ENCODE measurements at regions not wholly inside any gene's neighbourhood (a gene's known extent, or its start where the extent isn't known, plus 50 kb on each side); places are given as distances from the start of the nearest gene placed in this dataset.

GRCh38 chr14:98949481-98950135 is 322.4 kb downstream of the BCL11B start:
- TF ChIP-seq, protein P1, sequence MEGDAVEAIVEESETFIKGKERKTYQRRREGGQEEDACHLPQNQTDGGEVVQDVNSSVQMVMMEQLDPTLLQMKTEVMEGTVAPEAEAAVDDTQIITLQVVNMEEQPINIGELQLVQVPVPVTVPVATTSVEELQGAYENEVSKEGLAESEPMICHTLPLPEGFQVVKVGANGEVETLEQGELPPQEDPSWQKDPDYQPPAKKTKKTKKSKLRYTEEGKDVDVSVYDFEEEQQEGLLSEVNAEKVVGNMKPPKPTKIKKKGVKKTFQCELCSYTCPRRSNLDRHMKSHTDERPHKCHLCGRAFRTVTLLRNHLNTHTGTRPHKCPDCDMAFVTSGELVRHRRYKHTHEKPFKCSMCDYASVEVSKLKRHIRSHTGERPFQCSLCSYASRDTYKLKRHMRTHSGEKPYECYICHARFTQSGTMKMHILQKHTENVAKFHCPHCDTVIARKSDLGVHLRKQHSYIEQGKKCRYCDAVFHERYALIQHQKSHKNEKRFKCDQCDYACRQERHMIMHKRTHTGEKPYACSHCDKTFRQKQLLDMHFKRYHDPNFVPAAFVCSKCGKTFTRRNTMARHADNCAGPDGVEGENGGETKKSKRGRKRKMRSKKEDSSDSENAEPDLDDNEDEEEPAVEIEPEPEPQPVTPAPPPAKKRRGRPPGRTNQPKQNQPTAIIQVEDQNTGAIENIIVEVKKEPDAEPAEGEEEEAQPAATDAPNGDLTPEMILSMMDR (IDR thresholded peaks at IDR 0.05) = no peak
- TF ChIP-seq ZFX (IDR thresholded peaks at IDR 0.05; ENCODE audit: borderline replicate concordance) = no peak
- no peak overlapping the region for H3K27ac ChIP-seq

- no peak overlapping the region for H3K27ac ChIP-seq
- TF ChIP-seq, protein P1 (IDR thresholded peaks at IDR 0.05) = no peak
- no peak for TF ChIP-seq ZFX (IDR thresholded peaks at IDR 0.05; ENCODE audit: borderline replicate concordance)
Observed at GRCh38 chr14:98950353-98950895, 321.6 kb downstream of the BCL11B start.

GRCh38 chr14:98951031-98951430 is 321.0 kb downstream of the BCL11B start:
- no peak overlapping the region for H3K27ac ChIP-seq
- TF ChIP-seq, protein P1 (IDR thresholded peaks at IDR 0.05) = no peak
- no peak for TF ChIP-seq ZFX (IDR thresholded peaks at IDR 0.05; ENCODE audit: borderline replicate concordance)

DNA sequence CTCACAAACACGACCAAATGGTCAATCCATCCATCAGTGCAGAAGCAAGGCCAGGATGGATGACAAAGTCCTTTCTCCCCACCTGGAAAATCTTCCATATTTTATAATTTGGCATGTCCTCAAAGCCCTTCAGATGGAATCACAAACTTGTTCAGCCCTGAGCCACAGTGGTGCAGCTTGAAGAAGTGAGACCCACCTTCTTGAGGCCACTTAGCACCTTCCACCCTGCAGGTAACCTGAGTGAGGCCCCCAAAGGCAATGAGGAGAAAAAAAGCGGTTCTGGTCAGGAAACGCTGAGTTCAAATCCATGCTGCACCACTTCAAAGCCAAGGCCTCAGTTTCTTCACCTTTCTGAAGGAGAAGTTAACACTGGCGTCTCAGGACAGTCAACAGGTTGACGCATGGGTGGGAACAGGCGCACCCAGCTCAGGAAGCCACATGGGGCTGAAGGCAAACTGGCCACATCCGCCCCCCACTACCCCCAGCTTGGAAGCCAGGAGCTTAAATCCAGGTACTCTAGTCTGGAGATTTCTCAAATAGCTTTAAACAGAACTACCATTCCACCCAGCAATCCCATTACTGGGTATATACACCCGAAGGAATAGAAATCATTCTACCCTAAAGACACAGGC is 320.4 kb downstream of the BCL11B start:
- H3K27ac ChIP-seq = no peak overlapping the region
- no peak for TF ChIP-seq ZFX (IDR thresholded peaks at IDR 0.05; ENCODE audit: borderline replicate concordance)
- TF ChIP-seq, protein P1 (IDR thresholded peaks at IDR 0.05) = no peak

DNA sequence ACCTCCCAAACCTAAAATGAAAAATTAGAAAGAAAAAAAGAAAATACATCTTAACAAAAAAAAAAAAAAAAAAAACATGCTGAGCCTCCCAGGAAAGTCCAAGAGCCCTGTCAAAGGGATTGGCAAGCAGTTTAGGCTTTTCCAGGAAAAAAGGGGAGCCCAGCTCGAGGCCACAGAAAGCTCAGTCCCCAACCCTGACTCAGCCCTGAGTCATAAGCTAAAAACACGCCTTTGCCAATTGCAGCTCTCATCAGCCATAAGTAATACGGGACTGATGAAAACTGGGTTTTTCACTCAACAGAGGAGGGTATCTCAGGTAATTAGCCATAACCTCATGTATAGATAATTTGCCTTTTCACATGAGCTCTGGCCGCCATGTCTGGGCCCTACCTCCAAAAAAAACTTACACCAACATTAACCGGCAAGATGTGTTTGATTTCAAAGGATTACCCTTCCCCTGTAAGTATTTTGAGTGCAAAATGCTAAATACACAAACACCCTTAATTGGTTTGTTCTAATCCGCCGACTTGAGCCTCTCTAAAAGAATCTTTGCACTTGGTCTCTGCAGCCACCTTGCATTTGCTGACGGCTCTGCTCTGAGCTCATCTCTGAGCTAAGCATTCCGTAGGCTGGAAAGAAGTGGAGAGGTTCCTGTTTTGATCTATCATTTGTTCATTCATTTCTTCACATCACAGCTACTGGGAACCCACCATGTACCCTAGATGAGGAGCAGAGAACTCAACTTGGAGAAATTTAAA is 319.2 kb downstream of the BCL11B start:
- H3K27ac ChIP-seq = no peak overlapping the region
- TF ChIP-seq ZFX (IDR thresholded peaks at IDR 0.05; ENCODE audit: borderline replicate concordance) = no peak
- TF ChIP-seq, protein P1 (IDR thresholded peaks at IDR 0.05) = no peak

DNA sequence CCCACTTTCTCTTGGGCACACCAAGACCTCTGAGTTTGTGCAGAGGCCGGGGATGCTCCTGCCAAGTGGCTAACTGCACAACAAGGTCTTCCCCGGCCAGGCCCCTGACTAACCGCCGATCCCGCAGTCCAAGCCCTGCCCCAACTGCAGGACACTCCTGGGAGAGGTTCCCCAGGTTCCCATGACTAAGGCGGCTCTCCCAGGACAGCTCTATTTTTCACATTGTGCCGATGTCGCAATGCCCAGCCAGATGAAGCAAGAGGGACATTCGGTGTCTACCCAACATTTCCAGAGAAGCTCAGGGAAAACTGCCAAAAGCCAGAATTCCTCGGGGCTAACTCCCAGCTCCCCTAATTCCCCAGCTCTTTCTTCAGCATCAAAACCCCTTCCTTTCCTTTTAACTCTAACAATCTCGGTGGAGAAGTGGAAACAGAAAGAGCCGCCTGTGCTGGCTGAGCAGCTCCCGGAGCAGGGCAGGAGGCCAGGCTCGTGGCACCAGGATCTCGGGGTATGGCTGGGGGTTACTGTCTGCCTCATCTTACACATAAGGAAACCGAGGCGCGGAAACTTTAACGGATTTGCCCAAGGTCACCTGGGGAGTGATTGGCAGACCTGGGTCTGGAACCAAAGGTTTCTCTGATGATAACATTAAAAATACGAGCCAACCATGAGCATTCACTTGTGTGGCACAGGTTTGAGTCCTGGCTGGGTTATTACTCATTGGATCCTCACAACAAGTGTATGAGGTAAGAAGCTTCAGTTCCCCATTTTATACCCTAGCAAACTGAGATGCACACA is 318.2 kb downstream of the BCL11B start:
- TF ChIP-seq, protein P1 (IDR thresholded peaks at IDR 0.05) = no peak
- TF ChIP-seq ZFX (IDR thresholded peaks at IDR 0.05; ENCODE audit: borderline replicate concordance) = no peak
- H3K27ac ChIP-seq = no peak overlapping the region
